NT2/D1 (cell line): ENCODE measurements at regions not wholly inside any gene's neighbourhood (a gene's known extent, or its start where the extent isn't known, plus 50 kb on each side); places are given as distances from the start of the nearest gene placed in this dataset.

Experiments used
- DNase-seq: peaks from one replicate; pipeline ENCODE4 v3.0.0-alpha.2; 2011; ENCODE audit warnings: low read depth, low spot score
- H3K27me3 ChIP-seq: 2 replicates; pipeline ENCODE4 v1.6.0; 2011; ENCODE audit warnings: mild to moderate bottlenecking; ENCODE audit not compliant: insufficient read length, insufficient read depth
- H3K36me3 ChIP-seq: 2 replicates; pipeline ENCODE4 v1.6.1; 2011; ENCODE audit warnings: mild to moderate bottlenecking, low read length, mixed read lengths; ENCODE audit not compliant: insufficient read depth, insufficient read length
- H3K4me1 ChIP-seq: 2 replicates; pipeline ENCODE4 v1.5.1; 2011; ENCODE audit not compliant: insufficient read depth, insufficient read length
- H3K4me3 ChIP-seq: 2 replicates; pipeline ENCODE4 v1.5.1; 2011; ENCODE audit warnings: low read depth; ENCODE audit not compliant: insufficient read length
- H3K9ac ChIP-seq: 2 replicates; pipeline ENCODE4 v1.6.0; 2011; ENCODE audit warnings: low read depth; ENCODE audit not compliant: insufficient read length
- H3K9me3 ChIP-seq: 2 replicates; pipeline ENCODE4 v1.5.1; 2011; ENCODE audit warnings: mild to moderate bottlenecking, low read length; ENCODE audit not compliant: insufficient read depth
- SUZ12 ChIP-seq: IDR thresholded peaks from 2 replicates; pipeline ENCODE4 v1.6.1; 2011; ENCODE audit not compliant: insufficient read length, insufficient read depth; ENCODE audit errors: extremely low read depth
- YY1 ChIP-seq: IDR thresholded peaks from 2 replicates; pipeline ENCODE4 v1.6.1; 2011; ENCODE audit not compliant: insufficient read length, insufficient read depth
- ZNF274 ChIP-seq: IDR thresholded peaks from 2 replicates; pipeline ENCODE4 v1.6.1; 2011; ENCODE audit warnings: mild to moderate bottlenecking, low read depth, low read length

DNA sequence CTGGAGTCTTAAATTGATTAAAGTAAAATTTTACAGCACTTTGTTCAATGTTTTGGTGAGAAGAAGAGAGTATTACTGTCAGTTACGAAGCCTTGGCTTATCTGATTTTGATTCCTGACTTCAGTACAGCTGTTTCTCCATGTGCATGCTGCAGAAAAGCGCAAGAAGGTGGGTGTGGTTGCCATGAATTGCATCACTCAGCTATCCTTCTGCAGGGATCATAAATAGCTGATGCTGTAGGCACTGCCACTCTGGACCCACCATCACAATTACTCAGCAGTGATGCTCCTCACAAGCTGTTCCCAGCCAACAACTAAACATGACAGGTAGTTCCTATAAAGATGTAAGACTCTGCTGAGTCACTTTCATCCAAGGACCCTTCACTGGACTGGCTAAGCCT lies 321.2 kb downstream of the IRS2 start:
- TF ChIP-seq SUZ12 (no peak), YY1 (no peak), ZNF274 (no peak)
- no peak for DNase-seq
- Histone ChIP-seq H3K27me3 (no peaks in the 10 kb centered on the region), H3K9ac (no peak overlapping the region), H3K36me3 (no peaks in the 10 kb centered on the region), H3K4me1 (no peaks in the 10 kb centered on the region), H3K4me3 (no peak overlapping the region), H3K9me3 (no peaks in the 10 kb centered on the region)

DNA sequence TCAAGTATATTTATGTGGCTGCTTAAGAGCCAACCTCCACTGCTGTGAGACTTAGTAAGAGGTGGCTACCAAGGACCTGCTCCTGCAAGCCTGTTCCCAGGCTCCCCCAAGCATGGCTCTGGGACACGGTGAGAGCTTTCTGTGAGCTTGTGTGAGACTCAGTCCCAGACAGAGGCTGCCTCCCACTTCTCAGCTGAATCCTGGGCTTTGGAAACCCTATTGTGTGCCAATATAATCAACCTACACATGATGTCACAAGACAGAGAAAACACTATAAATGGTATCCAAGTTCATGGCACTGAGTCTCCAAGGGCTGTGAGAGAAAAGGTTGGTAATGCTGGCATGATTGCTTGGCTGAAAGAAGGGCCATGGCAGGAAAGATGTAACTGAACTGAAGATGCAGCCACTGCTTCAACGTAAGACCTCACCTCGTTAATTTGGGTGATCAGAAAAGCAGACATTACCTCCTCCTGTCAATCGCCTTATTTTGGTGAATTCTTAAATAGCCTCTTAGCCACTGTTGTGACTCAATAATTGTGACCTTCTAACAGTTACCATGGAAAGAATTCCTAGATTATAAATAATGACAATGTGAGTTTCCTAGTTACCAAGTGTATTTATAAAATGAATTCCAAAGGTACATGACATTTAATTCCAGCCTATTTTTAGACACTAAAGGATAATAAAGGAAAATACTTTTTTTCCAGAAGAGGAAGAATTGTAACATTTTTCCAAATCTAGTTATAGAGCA lies 332.0 kb downstream of the IRS2 start:
- Histone ChIP-seq H3K36me3 (no peaks in the 10 kb centered on the region), H3K27me3 (no peaks in the 10 kb centered on the region), H3K9me3 (no peaks in the 10 kb centered on the region; the same call in 1 of the 2 replicates), H3K4me3 (no peak overlapping the region), H3K9ac (no peak overlapping the region), H3K4me1 (no peaks in the 10 kb centered on the region)
- DNase-seq: no peak
- TF ChIP-seq ZNF274 (no peak), SUZ12 (no peak), YY1 (no peak)

DNA sequence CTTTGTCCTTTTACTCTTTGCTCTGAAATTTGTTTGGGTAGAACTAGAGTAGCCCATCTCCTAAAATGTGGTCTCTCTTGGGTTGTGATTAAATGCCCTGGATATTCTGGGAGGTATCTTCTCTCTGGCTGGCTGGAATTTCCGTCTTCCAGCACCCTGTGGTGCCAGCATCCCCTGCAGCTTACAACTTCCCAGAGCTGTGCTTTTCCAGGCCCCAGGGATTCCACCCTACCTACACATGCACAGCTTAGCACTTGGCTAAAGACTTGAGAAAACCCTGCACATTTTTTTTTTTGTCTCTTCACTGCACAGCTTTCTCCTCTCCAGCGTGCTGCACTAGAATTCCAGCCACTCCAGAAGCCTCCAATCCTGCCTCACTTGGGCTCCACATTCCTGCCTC lies 334.7 kb downstream of the IRS2 start:
- no peaks in the 10 kb centered on the region for H3K4me1 ChIP-seq
- H3K27me3 ChIP-seq: no peaks in the 10 kb centered on the region
- H3K4me3 ChIP-seq: no peak overlapping the region
- no peak for TF ChIP-seq ZNF274
- TF ChIP-seq YY1: no peak
- TF ChIP-seq SUZ12: no peak
- no peaks in the 10 kb centered on the region; the same call in 1 of the 2 replicates for H3K9me3 ChIP-seq
- no peak for DNase-seq
- no peak overlapping the region for H3K9ac ChIP-seq
- no peaks in the 10 kb centered on the region for H3K36me3 ChIP-seq

DNA sequence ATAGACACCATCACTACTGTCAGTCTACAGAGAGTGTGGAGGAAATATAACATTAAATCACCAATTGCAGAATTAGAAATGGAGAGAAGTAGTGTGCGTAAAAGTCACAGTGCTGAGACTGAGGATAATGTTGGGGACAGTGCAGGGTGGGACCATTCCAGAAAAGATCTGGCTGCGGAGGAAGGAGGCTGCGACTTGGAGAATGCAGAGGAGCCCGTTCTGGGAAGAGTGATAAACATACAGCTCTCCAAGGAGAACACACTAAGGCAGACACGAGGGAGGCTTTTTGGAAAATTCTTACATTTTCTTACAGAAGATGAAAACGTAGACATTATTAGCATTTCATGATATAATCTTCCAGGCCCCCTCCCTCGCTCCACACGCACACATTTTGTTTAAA lies 337.8 kb downstream of the IRS2 start:
- Histone ChIP-seq H3K36me3 (no peaks in the 10 kb centered on the region), H3K9me3 (no peaks in the 10 kb centered on the region; the same call in 1 of the 2 replicates), H3K9ac (no peak overlapping the region), H3K27me3 (no peaks in the 10 kb centered on the region), H3K4me3 (no peak overlapping the region), H3K4me1 (no peaks in the 10 kb centered on the region)
- TF ChIP-seq SUZ12: no peak
- TF ChIP-seq YY1: no peak
- TF ChIP-seq ZNF274: no peak
- DNase-seq: no peak

DNA sequence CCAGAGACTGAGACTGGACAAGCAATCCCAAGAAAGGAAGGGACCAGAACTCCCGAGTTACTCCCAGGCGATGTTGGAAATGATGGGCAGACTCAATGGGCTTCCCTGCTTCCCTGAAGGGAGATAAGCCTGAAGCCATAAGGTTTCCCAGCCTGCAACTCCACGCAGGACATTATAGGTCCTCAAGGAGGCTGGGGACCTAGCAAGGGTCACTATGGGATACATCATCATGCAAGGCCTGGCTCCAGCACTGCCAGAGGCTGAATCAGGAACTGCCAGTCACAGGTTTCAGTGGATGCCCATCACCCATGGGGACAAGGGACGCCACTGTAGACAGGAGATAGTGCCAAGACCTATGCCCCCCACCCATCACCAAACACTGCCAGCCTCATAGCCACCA lies 338.7 kb downstream of the IRS2 start:
- no peak for DNase-seq
- H3K9me3 ChIP-seq: no peaks in the 10 kb centered on the region; the same call in 1 of the 2 replicates
- no peak overlapping the region for H3K4me3 ChIP-seq
- no peak for TF ChIP-seq ZNF274
- TF ChIP-seq YY1: no peak
- no peak for TF ChIP-seq SUZ12
- H3K36me3 ChIP-seq: no peaks in the 10 kb centered on the region
- no peaks in the 10 kb centered on the region for H3K4me1 ChIP-seq
- no peaks in the 10 kb centered on the region for H3K27me3 ChIP-seq
- no peak overlapping the region for H3K9ac ChIP-seq

DNA sequence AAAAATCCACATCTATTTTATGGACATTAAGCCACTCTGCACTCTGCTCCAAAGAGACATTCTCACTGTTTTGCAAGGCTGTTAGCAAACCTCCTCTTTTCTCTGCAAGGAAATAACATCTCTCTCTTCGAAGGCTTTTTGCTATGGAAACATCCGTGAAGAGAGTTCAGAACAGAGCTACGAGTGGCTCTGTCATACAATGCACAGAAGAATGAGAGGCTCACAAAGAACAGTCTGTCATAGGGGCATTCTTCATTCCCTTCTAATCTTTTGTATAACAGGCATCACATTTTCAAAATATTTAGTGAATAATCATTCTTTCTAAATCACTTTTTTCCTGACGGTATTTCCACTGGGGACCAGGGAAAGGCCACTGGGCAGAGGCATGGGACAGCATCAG lies 346.1 kb downstream of the IRS2 start:
- no peak for DNase-seq
- Histone ChIP-seq H3K27me3 (no peaks in the 10 kb centered on the region), H3K36me3 (no peaks in the 10 kb centered on the region), H3K9me3 (no peaks in the 10 kb centered on the region), H3K4me1 (no peaks in the 10 kb centered on the region), H3K4me3 (no peak overlapping the region), H3K9ac (no peak overlapping the region)
- no peak for TF ChIP-seq YY1
- no peak for TF ChIP-seq ZNF274
- TF ChIP-seq SUZ12: no peak

DNA sequence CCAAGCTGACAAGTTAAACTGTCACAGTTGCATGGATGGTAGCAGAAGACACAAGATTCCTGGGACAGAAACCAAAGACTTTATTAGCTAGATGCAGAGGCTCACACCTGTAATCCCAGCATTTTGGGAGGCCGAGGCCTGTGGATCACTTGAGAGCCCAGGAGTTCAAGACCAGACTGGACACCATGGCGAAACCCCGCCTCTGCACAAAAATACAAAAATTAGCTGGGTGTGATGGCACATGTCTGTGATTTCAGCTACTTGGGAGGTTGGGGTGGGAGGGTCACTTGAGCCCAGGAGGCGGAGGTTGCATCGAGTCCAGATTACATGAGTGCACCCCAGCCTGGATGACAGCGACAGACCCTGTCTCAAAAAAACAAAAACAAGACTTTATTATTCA lies 346.6 kb downstream of the IRS2 start:
- Histone ChIP-seq H3K27me3 (no peaks in the 10 kb centered on the region), H3K9me3 (no peaks in the 10 kb centered on the region), H3K4me1 (no peaks in the 10 kb centered on the region), H3K4me3 (no peak overlapping the region), H3K9ac (no peak overlapping the region), H3K36me3 (no peaks in the 10 kb centered on the region)
- no peak for DNase-seq
- TF ChIP-seq ZNF274 (no peak), YY1 (no peak), SUZ12 (no peak)
